Memory B cell (primary cell): ENCODE measurements at regions not wholly inside any gene's neighbourhood (a gene's known extent, or its start where the extent isn't known, plus 50 kb on each side); places are given as distances from the start of the nearest gene placed in this dataset.

Experiments
- ATAC-seq: fragments of 150-1000 bp; cut with Tn5 transposase; 2 replicates; pipeline ENCODE4 v1.10.0; 2021; ENCODE audit warnings: low read depth, mild to moderate bottlenecking, moderate library complexity
- DNase-seq, 2 donors: peaks; one replicate each; pipeline ENCODE4 v3.0.0; 2022; ENCODE audit warnings: low spot score in 2 of 2
- H3K27ac Mint-ChIP-seq: one replicate; pipeline ENCODE4 v1.8.0; 2022; ENCODE audit warnings: mild to moderate bottlenecking, moderate library complexity, mixed read lengths
- H3K27me3 Mint-ChIP-seq: one replicate; pipeline ENCODE4 v1.8.0; 2022; ENCODE audit warnings: mixed read lengths
- H3K36me3 Mint-ChIP-seq: one replicate; pipeline ENCODE4 v1.8.0; 2022; ENCODE audit warnings: mild to moderate bottlenecking, mixed read lengths
- H3K4me1 Mint-ChIP-seq: one replicate; pipeline ENCODE4 v1.8.0; 2022; ENCODE audit warnings: mixed read lengths
- H3K4me3 Mint-ChIP-seq: one replicate; pipeline ENCODE4 v1.8.0; 2022; ENCODE audit warnings: mild to moderate bottlenecking, moderate library complexity, mixed read lengths
- H3K9me3 Mint-ChIP-seq: one replicate; pipeline ENCODE4 v1.8.0; 2022; ENCODE audit warnings: mixed read lengths

DNA sequence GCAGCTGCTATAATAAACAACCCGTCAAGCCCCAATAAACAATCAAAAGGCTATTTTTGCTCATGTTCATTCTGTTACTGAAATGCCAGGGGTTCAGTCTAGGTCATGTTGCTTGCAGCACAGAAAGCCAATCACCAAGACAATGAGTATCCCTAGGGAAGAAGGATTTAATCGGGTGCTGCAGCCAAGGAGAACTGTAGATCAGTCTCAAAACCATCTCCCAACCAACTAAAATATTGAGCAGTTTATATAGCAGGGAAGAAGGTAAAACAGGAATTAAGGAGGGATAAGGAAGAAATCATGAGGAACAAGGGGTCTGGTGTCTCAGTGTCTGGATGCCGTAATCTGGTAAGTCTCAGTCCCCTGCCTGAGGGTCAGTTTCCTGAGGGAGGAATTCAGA lies 169.5 kb downstream of the BLID start:
- H3K4me1 Mint-ChIP-seq = no peaks in the 10 kb centered on the region
- H3K9me3 Mint-ChIP-seq = no peaks in the 10 kb centered on the region
- no peaks in the 10 kb centered on the region for H3K27me3 Mint-ChIP-seq
- no peak overlapping the region for H3K27ac Mint-ChIP-seq
- DNase-seq (no peak), ATAC-seq (no peak)
- H3K4me3 Mint-ChIP-seq = no peak overlapping the region
- H3K36me3 Mint-ChIP-seq = no peaks in the 10 kb centered on the region

- Mint-ChIP-seq H3K4me3 (no peak overlapping the region), H3K27ac (no peak overlapping the region), H3K36me3 (no peaks in the 10 kb centered on the region)
Measured at GRCh38 chr11:121944556-121945230, 171.3 kb downstream of the BLID start.

DNA sequence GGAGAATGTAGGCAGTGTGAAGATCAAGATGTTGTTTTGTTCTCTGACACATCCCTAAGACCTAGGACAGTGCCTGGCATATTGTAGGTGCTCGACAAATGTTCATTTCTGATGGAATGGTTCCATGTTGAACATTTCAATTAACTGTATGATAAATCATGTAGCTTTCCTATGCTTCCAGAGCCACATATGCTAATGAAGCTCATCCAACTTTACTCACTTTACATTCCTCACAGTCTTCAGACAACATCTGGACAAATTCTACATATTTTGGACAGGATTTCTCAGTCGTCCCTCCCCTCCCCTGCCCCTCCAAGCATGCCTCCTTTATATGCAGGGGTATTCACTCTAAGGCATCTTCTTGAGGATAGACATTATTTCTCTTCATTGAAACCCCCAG lies 177.9 kb downstream of the BLID start:
- no peak for DNase-seq
- no peaks in the 10 kb centered on the region for H3K9me3 Mint-ChIP-seq
- no peak for ATAC-seq
- no peak overlapping the region for H3K4me3 Mint-ChIP-seq
- H3K27ac Mint-ChIP-seq = no peak overlapping the region
- no peaks in the 10 kb centered on the region for H3K36me3 Mint-ChIP-seq
- H3K4me1 Mint-ChIP-seq = no peaks in the 10 kb centered on the region
- H3K27me3 Mint-ChIP-seq = no peaks in the 10 kb centered on the region

More at GRCh38 chr11:121944556-121945230, 171.3 kb downstream of the BLID start:
- no peaks in the 10 kb centered on the region for H3K9me3 Mint-ChIP-seq
- H3K27me3 Mint-ChIP-seq = no peaks in the 10 kb centered on the region
- ATAC-seq (no peak), DNase-seq (no peak)
- H3K4me1 Mint-ChIP-seq = no peaks in the 10 kb centered on the region

- Mint-ChIP-seq H3K9me3 (no peaks in the 10 kb centered on the region), H3K4me3 (no peak overlapping the region), H3K27ac (no peak overlapping the region), H3K27me3 (no peaks in the 10 kb centered on the region), H3K36me3 (no peaks in the 10 kb centered on the region), H3K4me1 (no peaks in the 10 kb centered on the region)
- ATAC-seq (no peak), DNase-seq (no peak)
Measured at GRCh38 chr11:121936781-121937447, 179.1 kb downstream of the BLID start.

GRCh38 chr11:121936370-121936769 lies 179.6 kb downstream of the BLID start:
- ATAC-seq (no peak), DNase-seq (no peak)
- H3K36me3 Mint-ChIP-seq = no peaks in the 10 kb centered on the region
- peaks cover 2% of the 10 kb centered on the region for H3K27me3 Mint-ChIP-seq
- no peak overlapping the region for H3K27ac Mint-ChIP-seq
- no peaks in the 10 kb centered on the region for H3K9me3 Mint-ChIP-seq
- H3K4me3 Mint-ChIP-seq = no peak overlapping the region
- H3K4me1 Mint-ChIP-seq = no peaks in the 10 kb centered on the region

GRCh38 chr11:121933694-121934093 lies 182.3 kb downstream of the BLID start:
- Mint-ChIP-seq H3K27me3 (peaks cover 2% of the 10 kb centered on the region), H3K27ac (no peak overlapping the region), H3K4me1 (no peaks in the 10 kb centered on the region), H3K9me3 (no peaks in the 10 kb centered on the region), H3K4me3 (no peak overlapping the region), H3K36me3 (no peaks in the 10 kb centered on the region)
- DNase-seq (no peak), ATAC-seq (no peak)

- H3K27me3 Mint-ChIP-seq = peaks cover 2% of the 10 kb centered on the region
Measured at GRCh38 chr11:121933294-121933693, 182.7 kb downstream of the BLID start.

GRCh38 chr11:121932646-121933185 lies 183.3 kb downstream of the BLID start:
- no peaks in the 10 kb centered on the region for H3K9me3 Mint-ChIP-seq
- ATAC-seq = no peak
- H3K4me1 Mint-ChIP-seq = no peaks in the 10 kb centered on the region
- no peak for DNase-seq
- H3K27ac Mint-ChIP-seq = no peak overlapping the region
- H3K27me3 Mint-ChIP-seq = peaks cover 2% of the 10 kb centered on the region
- H3K36me3 Mint-ChIP-seq = no peaks in the 10 kb centered on the region
- H3K4me3 Mint-ChIP-seq = no peak overlapping the region

More at GRCh38 chr11:121933294-121933693, 182.7 kb downstream of the BLID start:
- Mint-ChIP-seq H3K36me3 (no peaks in the 10 kb centered on the region), H3K4me3 (no peak overlapping the region), H3K4me1 (no peaks in the 10 kb centered on the region), H3K9me3 (no peaks in the 10 kb centered on the region), H3K27ac (no peak overlapping the region)
- ATAC-seq (no peak), DNase-seq (no peak)

- H3K4me1 Mint-ChIP-seq = no peaks in the 10 kb centered on the region
- no peaks in the 10 kb centered on the region for H3K9me3 Mint-ChIP-seq
- ATAC-seq (no peak), DNase-seq (no peak)
- H3K27me3 Mint-ChIP-seq = peaks cover 2% of the 10 kb centered on the region
- H3K36me3 Mint-ChIP-seq = no peaks in the 10 kb centered on the region
- no peak overlapping the region for H3K27ac Mint-ChIP-seq
- H3K4me3 Mint-ChIP-seq = no peak overlapping the region
Measured at GRCh38 chr11:121931748-121932352, 184.2 kb downstream of the BLID start.

DNA sequence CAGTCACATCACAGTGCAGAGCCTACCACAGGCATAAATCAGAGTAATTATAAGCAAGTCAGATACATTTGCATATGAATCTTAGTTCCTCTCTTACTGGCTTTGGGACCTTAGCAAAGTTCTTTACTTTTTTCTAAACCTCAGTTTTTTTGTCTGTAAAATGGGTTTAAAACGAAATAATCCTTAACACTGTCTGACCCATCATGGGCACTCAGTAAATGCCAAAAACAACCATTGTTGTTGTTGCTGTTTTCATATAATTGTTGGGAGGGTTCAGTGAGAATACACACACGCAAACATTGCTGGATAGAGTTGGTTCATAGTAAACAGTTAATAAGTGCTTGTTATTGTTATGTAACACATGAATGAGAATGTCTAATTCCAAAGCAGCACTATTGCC lies 184.9 kb downstream of the BLID start:
- H3K36me3 Mint-ChIP-seq = no peaks in the 10 kb centered on the region
- no peak overlapping the region for H3K27ac Mint-ChIP-seq
- no peak overlapping the region for H3K4me3 Mint-ChIP-seq
- peaks cover 2% of the 10 kb centered on the region for H3K27me3 Mint-ChIP-seq
- H3K9me3 Mint-ChIP-seq = no peaks in the 10 kb centered on the region
- no peak for DNase-seq
- no peak for ATAC-seq
- no peaks in the 10 kb centered on the region for H3K4me1 Mint-ChIP-seq

GRCh38 chr11:121930004-121930965 lies 185.7 kb downstream of the BLID start:
- H3K4me3 Mint-ChIP-seq = no peak overlapping the region
- H3K27me3 Mint-ChIP-seq = peaks cover 2% of the 10 kb centered on the region
- H3K36me3 Mint-ChIP-seq = no peaks in the 10 kb centered on the region
- H3K9me3 Mint-ChIP-seq = no peaks in the 10 kb centered on the region
- no peak overlapping the region for H3K27ac Mint-ChIP-seq
- ATAC-seq (peak; percentile 70), DNase-seq (no peak)
- H3K4me1 Mint-ChIP-seq = no peaks in the 10 kb centered on the region

- Mint-ChIP-seq H3K27ac (no peak overlapping the region), H3K27me3 (peaks cover 2% of the 10 kb centered on the region), H3K9me3 (no peaks in the 10 kb centered on the region), H3K4me1 (no peaks in the 10 kb centered on the region), H3K36me3 (no peaks in the 10 kb centered on the region), H3K4me3 (no peak overlapping the region)
- ATAC-seq (no peak), DNase-seq (no peak)
Measured at GRCh38 chr11:121929581-121929980, 186.4 kb downstream of the BLID start.

DNA sequence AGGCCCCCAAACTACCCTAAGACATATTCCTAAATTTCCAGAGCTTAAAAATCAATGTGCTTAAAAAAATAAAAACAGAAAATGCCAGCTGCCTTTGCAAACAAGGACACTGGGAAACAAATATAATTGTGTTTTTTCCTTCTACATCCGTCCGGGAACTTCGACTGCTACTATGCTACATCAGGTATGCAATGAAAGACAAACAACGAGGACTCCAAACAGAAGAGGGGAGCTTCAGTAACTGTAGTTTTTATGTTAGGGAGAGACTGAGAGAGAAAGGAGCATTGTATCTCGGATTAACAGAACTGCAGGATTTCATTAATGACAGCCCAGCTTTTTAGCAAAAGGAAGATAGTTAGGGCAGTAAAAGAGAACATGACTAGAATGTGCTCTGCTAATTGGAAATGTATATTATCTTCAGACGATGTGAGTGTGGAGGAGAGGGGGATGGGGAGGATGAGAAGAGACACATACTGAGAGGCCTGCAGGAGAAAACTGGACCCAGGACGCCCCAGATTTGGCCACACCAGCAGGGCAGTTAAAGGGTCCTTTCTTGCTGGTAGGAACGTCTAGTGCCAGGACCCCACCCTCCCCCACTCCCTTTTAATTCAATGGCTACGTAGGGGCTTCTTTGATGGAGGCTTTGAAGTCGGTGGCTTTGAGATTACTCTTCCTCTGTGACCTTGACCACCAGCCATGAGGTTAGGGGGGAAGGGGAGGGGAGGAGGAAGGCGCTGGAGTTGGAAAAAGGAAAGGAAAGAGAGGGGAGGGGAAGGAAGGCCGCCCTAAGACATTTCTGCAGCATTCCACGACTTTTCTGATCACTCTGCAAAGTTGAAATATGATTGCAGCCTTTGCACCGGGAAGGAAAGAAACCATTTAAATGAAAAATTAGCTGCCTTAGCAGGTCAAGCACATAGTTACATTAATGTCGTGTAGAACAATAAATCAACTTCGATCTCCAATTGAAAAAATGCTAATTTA lies 187.1 kb downstream of the BLID start:
- no peaks in the 10 kb centered on the region for H3K4me1 Mint-ChIP-seq
- no peak overlapping the region for H3K4me3 Mint-ChIP-seq
- no peaks in the 10 kb centered on the region for H3K9me3 Mint-ChIP-seq
- H3K27me3 Mint-ChIP-seq = peaks cover 2% of the 10 kb centered on the region
- ATAC-seq (no peak), DNase-seq (no peak)
- no peak overlapping the region for H3K27ac Mint-ChIP-seq
- H3K36me3 Mint-ChIP-seq = no peaks in the 10 kb centered on the region
